GM23338 (cell line): ENCODE measurements at regions not wholly inside any gene's neighbourhood (a gene's known extent, or its start where the extent isn't known, plus 50 kb on each side); places are given as distances from the start of the nearest gene placed in this dataset.

ENCODE experiments used
- ATAC-seq: fragments of 200-7000 bp; cut with Tn5 transposase; 3 replicates; pipeline ENCODE4 v1.9.1; 2020
- DNase-seq: peaks from one replicate; pipeline ENCODE4 v3.0.0-alpha.2; 2015; ENCODE audit warnings: low spot score
- H2AFZ ChIP-seq: fragments of 200-600 bp; sonication (generic); 2 replicates; pipeline ENCODE4 v1.8.0; 2016; ENCODE audit warnings: antibody characterized with exemption, mild to moderate bottlenecking, moderate library complexity
- H3F3A ChIP-seq: fragments of 200-600 bp; sonication (generic); replicated peaks from 2 replicates; pipeline ENCODE4 v1.8.0; 2017; ENCODE audit warnings: antibody characterized with exemption, mixed run types, low read depth
- H3K27ac ChIP-seq: fragments of 200-600 bp; sonication (generic); 2 replicates; pipeline ENCODE4 v1.6.1; 2016; ENCODE audit warnings: low read depth
- H3K27me3 ChIP-seq: fragments of 200-600 bp; sonication (generic); 2 replicates; pipeline ENCODE4 v1.8.0; 2016; ENCODE audit warnings: mild to moderate bottlenecking, mixed run types, moderate library complexity; ENCODE audit not compliant: insufficient read depth
- H3K36me3 ChIP-seq: fragments of 200-600 bp; sonication (generic); 2 replicates; pipeline ENCODE4 v1.8.0; 2016; ENCODE audit warnings: mild to moderate bottlenecking; ENCODE audit not compliant: insufficient read depth
- H3K4me1 ChIP-seq: fragments of 200-600 bp; sonication (generic); 2 replicates; pipeline ENCODE4 v1.8.0; 2016; ENCODE audit warnings: mild to moderate bottlenecking, moderate library complexity; ENCODE audit not compliant: insufficient read depth
- H3K4me2 ChIP-seq: fragments of 200-600 bp; sonication (generic); 2 replicates; pipeline ENCODE4 v1.7.1; 2017; ENCODE audit warnings: mixed run types
- H3K4me3 ChIP-seq: fragments of 200-600 bp; sonication (generic); 2 replicates; pipeline ENCODE4 v1.6.1; 2016; ENCODE audit warnings: mixed run types
- H3K79me2 ChIP-seq: fragments of 200-600 bp; sonication (generic); replicated peaks from 2 replicates; pipeline ENCODE4 v1.8.0; 2017; ENCODE audit warnings: mild to moderate bottlenecking; ENCODE audit not compliant: insufficient read depth
- H3K9me2 ChIP-seq: fragments of 200-600 bp; sonication (generic); 2 replicates; pipeline ENCODE4 v1.8.0; 2017; ENCODE audit not compliant: insufficient read depth
- H4K20me1 ChIP-seq: fragments of 200-600 bp; sonication (generic); replicated peaks from 2 replicates; pipeline ENCODE4 v1.8.0; 2017; ENCODE audit warnings: mild to moderate bottlenecking; ENCODE audit not compliant: insufficient read depth
- H3K27ac Mint-ChIP-seq: 2 replicates; pipeline ENCODE4 v1.8.0; 2020; ENCODE audit warnings: inconsistent platforms, mild to moderate bottlenecking, moderate library complexity, mixed read lengths
- H3K27me3 Mint-ChIP-seq: 3 replicates; pipeline ENCODE4 v1.8.0; 2022; ENCODE audit warnings: low read depth, mild to moderate bottlenecking, moderate library complexity, mixed read lengths, inconsistent platforms; ENCODE audit not compliant: insufficient read depth, poor library complexity
- H3K36me3 Mint-ChIP-seq: 3 replicates; pipeline ENCODE4 v1.8.0; 2021; ENCODE audit warnings: low read depth, mild to moderate bottlenecking, inconsistent platforms, moderate library complexity, mixed read lengths
- H3K4me1 Mint-ChIP-seq: 3 replicates; pipeline ENCODE4 v1.8.0; 2020; ENCODE audit warnings: mild to moderate bottlenecking, inconsistent platforms, mixed read lengths
- H3K4me3 Mint-ChIP-seq: 3 replicates; pipeline ENCODE4 v1.8.0; 2021; ENCODE audit warnings: moderate library complexity, mild to moderate bottlenecking, inconsistent platforms, mixed read lengths
- H3K9me3 Mint-ChIP-seq: 3 replicates; pipeline ENCODE4 v1.8.0; 2020; ENCODE audit warnings: moderate library complexity, mild to moderate bottlenecking, inconsistent platforms, mixed read lengths
- CREB1 ChIP-seq: fragments of 250-450 bp; sonication (Bioruptor Pico); IDR thresholded peaks from 2 replicates; pipeline ENCODE4 v1.5.0; 2020; ENCODE audit warnings: low read depth, mild to moderate bottlenecking, moderate library complexity
- EZH2 ChIP-seq: fragments of 200-600 bp; sonication (generic); IDR thresholded peaks from one replicate; pipeline ENCODE4 v1.8.0; 2017; ENCODE audit warnings: antibody characterized with exemption, mild to moderate bottlenecking, low read depth; ENCODE audit not compliant: unreplicated experiment
- EZH2phosphoT487 ChIP-seq: fragments of 200-600 bp; sonication (generic); IDR thresholded peaks from one replicate; pipeline ENCODE4 v1.8.1; 2018; ENCODE audit warnings: antibody characterized with exemption; ENCODE audit not compliant: unreplicated experiment
- JUNB ChIP-seq: IDR thresholded peaks from one replicate; pipeline ENCODE4 v1.6.1; 2016; ENCODE audit warnings: antibody characterized with exemption; ENCODE audit not compliant: unreplicated experiment
- NANOG ChIP-seq: IDR thresholded peaks from 2 replicates; pipeline ENCODE4 v1.6.1; 2016; ENCODE audit warnings: antibody characterized with exemption, borderline replicate concordance
- POLR2AphosphoS5 ChIP-seq: IDR thresholded peaks from 2 replicates; pipeline ENCODE4 v1.6.1; 2016; ENCODE audit warnings: antibody characterized with exemption, low read depth
- STAT1 ChIP-seq: IDR thresholded peaks from one replicate; pipeline ENCODE4 v1.6.1; 2016; ENCODE audit warnings: antibody characterized with exemption; ENCODE audit not compliant: unreplicated experiment
- ZNF114 ChIP-seq: fragments of 250-450 bp; sonication (Bioruptor Pico); IDR thresholded peaks from 2 replicates; pipeline ENCODE4 v1.5.0; 2020; ENCODE audit warnings: mild to moderate bottlenecking, moderate library complexity
- ZNF331 ChIP-seq: fragments of 250-450 bp; sonication (Bioruptor Pico); IDR thresholded peaks from 2 replicates; pipeline ENCODE4 v1.5.0; 2020; ENCODE audit warnings: low read depth, mild to moderate bottlenecking, moderate library complexity
- TF ChIP-seq, protein P1 (sequence below): IDR thresholded peaks from one replicate; pipeline ENCODE4 v1.6.1; 2018; ENCODE audit warnings: antibody characterized with exemption; ENCODE audit not compliant: unreplicated experiment
- TF ChIP-seq, protein P2 (sequence below), 2 experiments: fragments of 200-600 bp in 1 of 2; sonication (generic) in 1 of 2; conservative IDR thresholded peaks; 2 replicates each; pipeline versions ENCODE4 v1.5.1 to v1.6.1; 2016 to 2017; ENCODE audit warnings: antibody characterized with exemption in 2 of 2, low read depth in 2 of 2, mild to moderate bottlenecking in 2 of 2, moderate library complexity in 1 of 2
- TF ChIP-seq, protein P3 (sequence below): fragments of 250-450 bp; sonication (Bioruptor Pico); IDR thresholded peaks from 2 replicates; pipeline ENCODE4 v1.5.0; 2020; ENCODE audit warnings: mild to moderate bottlenecking, moderate library complexity
- TF ChIP-seq, protein P4 (sequence below): IDR thresholded peaks from 2 replicates; pipeline ENCODE4 v1.6.1; 2016; ENCODE audit warnings: antibody characterized with exemption

DNA sequence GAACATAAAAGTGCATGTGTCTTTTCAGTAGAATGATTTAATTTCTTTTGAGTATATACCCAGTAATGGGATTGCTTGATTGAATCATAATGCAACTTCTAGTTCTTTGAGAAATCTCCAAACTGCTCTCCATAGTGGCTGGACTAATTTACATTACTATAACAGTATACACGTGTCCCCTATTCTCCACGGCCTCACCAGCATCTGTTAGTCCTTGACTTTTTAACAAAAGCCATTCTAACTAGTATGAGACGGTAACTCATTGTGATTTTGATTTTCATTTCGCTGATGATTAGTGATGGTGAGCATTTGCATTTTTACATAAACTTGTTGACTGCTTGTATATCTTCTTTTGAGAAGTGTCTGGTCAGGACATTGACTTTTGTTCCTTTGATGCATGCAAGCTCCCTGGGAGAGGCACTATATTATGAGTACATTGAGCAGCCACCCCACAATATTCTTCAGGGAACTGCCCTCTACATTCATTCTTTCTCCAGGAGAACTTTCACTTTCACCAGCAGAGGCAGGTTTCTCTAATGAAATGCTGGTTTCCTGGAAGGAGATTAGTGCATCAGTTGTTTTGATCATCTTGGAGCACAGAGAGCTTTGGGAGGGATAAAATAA is 51.9 kb upstream of the LPGAT1 start:
- Mint-ChIP-seq H3K4me1 (no peaks in the 10 kb centered on the region; the same call in 2 of the 3 replicates), H3K9me3 (peaks cover 15% of the 10 kb centered on the region; the same call in 2 of the 3 replicates), H3K4me3 (no peak overlapping the region), H3K27me3 (peaks cover 8% of the 10 kb centered on the region), H3K36me3 (no peaks in the 10 kb centered on the region), H3K27ac (no peak overlapping the region)
- TF ChIP-seq, protein P1, sequence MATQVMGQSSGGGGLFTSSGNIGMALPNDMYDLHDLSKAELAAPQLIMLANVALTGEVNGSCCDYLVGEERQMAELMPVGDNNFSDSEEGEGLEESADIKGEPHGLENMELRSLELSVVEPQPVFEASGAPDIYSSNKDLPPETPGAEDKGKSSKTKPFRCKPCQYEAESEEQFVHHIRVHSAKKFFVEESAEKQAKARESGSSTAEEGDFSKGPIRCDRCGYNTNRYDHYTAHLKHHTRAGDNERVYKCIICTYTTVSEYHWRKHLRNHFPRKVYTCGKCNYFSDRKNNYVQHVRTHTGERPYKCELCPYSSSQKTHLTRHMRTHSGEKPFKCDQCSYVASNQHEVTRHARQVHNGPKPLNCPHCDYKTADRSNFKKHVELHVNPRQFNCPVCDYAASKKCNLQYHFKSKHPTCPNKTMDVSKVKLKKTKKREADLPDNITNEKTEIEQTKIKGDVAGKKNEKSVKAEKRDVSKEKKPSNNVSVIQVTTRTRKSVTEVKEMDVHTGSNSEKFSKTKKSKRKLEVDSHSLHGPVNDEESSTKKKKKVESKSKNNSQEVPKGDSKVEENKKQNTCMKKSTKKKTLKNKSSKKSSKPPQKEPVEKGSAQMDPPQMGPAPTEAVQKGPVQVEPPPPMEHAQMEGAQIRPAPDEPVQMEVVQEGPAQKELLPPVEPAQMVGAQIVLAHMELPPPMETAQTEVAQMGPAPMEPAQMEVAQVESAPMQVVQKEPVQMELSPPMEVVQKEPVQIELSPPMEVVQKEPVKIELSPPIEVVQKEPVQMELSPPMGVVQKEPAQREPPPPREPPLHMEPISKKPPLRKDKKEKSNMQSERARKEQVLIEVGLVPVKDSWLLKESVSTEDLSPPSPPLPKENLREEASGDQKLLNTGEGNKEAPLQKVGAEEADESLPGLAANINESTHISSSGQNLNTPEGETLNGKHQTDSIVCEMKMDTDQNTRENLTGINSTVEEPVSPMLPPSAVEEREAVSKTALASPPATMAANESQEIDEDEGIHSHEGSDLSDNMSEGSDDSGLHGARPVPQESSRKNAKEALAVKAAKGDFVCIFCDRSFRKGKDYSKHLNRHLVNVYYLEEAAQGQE: no peak
- TF ChIP-seq, protein P2, sequence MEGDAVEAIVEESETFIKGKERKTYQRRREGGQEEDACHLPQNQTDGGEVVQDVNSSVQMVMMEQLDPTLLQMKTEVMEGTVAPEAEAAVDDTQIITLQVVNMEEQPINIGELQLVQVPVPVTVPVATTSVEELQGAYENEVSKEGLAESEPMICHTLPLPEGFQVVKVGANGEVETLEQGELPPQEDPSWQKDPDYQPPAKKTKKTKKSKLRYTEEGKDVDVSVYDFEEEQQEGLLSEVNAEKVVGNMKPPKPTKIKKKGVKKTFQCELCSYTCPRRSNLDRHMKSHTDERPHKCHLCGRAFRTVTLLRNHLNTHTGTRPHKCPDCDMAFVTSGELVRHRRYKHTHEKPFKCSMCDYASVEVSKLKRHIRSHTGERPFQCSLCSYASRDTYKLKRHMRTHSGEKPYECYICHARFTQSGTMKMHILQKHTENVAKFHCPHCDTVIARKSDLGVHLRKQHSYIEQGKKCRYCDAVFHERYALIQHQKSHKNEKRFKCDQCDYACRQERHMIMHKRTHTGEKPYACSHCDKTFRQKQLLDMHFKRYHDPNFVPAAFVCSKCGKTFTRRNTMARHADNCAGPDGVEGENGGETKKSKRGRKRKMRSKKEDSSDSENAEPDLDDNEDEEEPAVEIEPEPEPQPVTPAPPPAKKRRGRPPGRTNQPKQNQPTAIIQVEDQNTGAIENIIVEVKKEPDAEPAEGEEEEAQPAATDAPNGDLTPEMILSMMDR (conservative IDR thresholded peaks at IDR 0.05; ENCODE audit: low read depth in 2 of 2): no peak
- TF ChIP-seq, protein P3, sequence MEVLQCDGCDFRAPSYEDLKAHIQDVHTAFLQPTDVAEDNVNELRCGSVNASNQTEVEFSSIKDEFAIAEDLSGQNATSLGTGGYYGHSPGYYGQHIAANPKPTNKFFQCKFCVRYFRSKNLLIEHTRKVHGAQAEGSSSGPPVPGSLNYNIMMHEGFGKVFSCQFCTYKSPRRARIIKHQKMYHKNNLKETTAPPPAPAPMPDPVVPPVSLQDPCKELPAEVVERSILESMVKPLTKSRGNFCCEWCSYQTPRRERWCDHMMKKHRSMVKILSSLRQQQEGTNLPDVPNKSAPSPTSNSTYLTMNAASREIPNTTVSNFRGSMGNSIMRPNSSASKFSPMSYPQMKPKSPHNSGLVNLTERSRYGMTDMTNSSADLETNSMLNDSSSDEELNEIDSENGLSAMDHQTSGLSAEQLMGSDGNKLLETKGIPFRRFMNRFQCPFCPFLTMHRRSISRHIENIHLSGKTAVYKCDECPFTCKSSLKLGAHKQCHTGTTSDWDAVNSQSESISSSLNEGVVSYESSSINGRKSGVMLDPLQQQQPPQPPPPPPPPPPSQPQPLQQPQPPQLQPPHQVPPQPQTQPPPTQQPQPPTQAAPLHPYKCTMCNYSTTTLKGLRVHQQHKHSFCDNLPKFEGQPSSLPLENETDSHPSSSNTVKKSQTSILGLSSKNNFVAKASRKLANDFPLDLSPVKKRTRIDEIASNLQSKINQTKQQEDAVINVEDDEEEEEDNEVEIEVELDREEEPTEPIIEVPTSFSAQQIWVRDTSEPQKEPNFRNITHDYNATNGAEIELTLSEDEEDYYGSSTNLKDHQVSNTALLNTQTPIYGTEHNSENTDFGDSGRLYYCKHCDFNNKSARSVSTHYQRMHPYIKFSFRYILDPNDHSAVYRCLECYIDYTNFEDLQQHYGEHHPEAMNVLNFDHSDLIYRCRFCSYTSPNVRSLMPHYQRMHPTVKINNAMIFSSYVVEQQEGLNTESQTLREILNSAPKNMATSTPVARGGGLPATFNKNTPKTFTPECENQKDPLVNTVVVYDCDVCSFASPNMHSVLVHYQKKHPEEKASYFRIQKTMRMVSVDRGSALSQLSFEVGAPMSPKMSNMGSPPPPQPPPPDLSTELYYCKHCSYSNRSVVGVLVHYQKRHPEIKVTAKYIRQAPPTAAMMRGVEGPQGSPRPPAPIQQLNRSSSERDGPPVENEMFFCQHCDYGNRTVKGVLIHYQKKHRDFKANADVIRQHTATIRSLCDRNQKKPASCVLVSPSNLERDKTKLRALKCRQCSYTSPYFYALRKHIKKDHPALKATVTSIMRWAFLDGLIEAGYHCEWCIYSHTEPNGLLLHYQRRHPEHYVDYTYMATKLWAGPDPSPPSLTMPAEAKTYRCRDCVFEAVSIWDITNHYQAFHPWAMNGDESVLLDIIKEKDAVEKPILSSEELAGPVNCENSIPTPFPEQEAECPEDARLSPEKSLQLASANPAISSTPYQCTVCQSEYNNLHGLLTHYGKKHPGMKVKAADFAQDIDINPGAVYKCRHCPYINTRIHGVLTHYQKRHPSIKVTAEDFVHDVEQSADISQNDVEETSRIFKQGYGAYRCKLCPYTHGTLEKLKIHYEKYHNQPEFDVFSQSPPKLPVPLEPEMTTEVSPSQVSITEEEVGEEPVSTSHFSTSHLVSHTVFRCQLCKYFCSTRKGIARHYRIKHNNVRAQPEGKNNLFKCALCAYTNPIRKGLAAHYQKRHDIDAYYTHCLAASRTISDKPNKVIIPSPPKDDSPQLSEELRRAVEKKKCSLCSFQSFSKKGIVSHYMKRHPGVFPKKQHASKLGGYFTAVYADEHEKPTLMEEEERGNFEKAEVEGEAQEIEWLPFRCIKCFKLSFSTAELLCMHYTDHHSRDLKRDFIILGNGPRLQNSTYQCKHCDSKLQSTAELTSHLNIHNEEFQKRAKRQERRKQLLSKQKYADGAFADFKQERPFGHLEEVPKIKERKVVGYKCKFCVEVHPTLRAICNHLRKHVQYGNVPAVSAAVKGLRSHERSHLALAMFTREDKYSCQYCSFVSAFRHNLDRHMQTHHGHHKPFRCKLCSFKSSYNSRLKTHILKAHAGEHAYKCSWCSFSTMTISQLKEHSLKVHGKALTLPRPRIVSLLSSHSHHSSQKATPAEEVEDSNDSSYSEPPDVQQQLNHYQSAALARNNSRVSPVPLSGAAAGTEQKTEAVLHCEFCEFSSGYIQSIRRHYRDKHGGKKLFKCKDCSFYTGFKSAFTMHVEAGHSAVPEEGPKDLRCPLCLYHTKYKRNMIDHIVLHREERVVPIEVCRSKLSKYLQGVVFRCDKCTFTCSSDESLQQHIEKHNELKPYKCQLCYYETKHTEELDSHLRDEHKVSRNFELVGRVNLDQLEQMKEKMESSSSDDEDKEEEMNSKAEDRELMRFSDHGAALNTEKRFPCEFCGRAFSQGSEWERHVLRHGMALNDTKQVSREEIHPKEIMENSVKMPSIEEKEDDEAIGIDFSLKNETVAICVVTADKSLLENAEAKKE (CRISPR knock-in tag): no peak
- no peak for TF ChIP-seq POLR2AphosphoS5
- TF ChIP-seq, protein P4, sequence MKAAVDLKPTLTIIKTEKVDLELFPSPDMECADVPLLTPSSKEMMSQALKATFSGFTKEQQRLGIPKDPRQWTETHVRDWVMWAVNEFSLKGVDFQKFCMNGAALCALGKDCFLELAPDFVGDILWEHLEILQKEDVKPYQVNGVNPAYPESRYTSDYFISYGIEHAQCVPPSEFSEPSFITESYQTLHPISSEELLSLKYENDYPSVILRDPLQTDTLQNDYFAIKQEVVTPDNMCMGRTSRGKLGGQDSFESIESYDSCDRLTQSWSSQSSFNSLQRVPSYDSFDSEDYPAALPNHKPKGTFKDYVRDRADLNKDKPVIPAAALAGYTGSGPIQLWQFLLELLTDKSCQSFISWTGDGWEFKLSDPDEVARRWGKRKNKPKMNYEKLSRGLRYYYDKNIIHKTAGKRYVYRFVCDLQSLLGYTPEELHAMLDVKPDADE: no peak
- TF ChIP-seq EZH2phosphoT487: no peak
- no peak for TF ChIP-seq CREB1
- no peak for TF ChIP-seq ZNF114 (CRISPR knock-in tag)
- no peak for TF ChIP-seq ZNF331 (CRISPR knock-in tag)
- TF ChIP-seq JUNB: no peak
- TF ChIP-seq STAT1: no peak
- TF ChIP-seq EZH2: no peak
- TF ChIP-seq NANOG: no peak
- Histone ChIP-seq H3K4me3 (no peak overlapping the region), H3K4me2 (no peak overlapping the region), H3K9me2 (no peaks in the 10 kb centered on the region), H3K27me3 (no peaks in the 10 kb centered on the region), H4K20me1 (no peaks in the 10 kb centered on the region), H3K79me2 (no peaks in the 10 kb centered on the region), H3F3A (no peaks in the 10 kb centered on the region), H3K36me3 (no peaks in the 10 kb centered on the region), H3K4me1 (no peaks in the 10 kb centered on the region), H3K27ac (no peak overlapping the region), H2AFZ (no peak overlapping the region)
- no peak for DNase-seq
- ATAC-seq: no peak
